A673 (cell line): ENCODE measurements at regions not wholly inside any gene's neighbourhood (a gene's known extent, or its start where the extent isn't known, plus 50 kb on each side); places are given as distances from the start of the nearest gene placed in this dataset.

Experiments
- BruUV-seq: library from RNA; stranded (reverse); fragments of 400-500 nt; replicated peaks from 2 replicates; lab custom pipeline; 2021; lab: Mats Ljungman, UMichigan
- CTCF ChIA-PET: fragments of 300-600 bp; sonication (Branson Sonifier 250); formaldehyde crosslinking; loops from one replicate; lab custom pipeline; 2022; ENCODE audit warnings: antibody characterized with exemption; lab: Charles Lee
- POLR2A ChIA-PET: fragments of 300-600 bp; sonication (Branson Sonifier 250); formaldehyde crosslinking; loops from one replicate; lab custom pipeline; 2022; ENCODE audit warnings: antibody characterized with exemption; ENCODE audit not compliant: low non-redundant PET; lab: Charles Lee
- DNase-seq: peaks from one replicate; pipeline ENCODE4 v3.0.0-alpha.2; 2015; ENCODE audit warnings: low spot score
- H3K27ac ChIP-seq: fragments of 200-600 bp; sonication (generic); 2 replicates; pipeline ENCODE4 v1.5.1; 2016; ENCODE audit warnings: mixed run types, low read depth, mild to moderate bottlenecking, mixed read lengths, antibody characterized with exemption, low read length; ENCODE audit not compliant: poor library complexity, severe bottlenecking
- H3K27me3 ChIP-seq: fragments of 200-600 bp; sonication (generic); replicated peaks from 2 replicates; pipeline ENCODE4 v1.6.1; 2017; ENCODE audit warnings: mixed run types, low read depth, mild to moderate bottlenecking, mixed read lengths, antibody characterized with exemption, low read length; ENCODE audit not compliant: insufficient read depth, poor library complexity
- H3K36me3 ChIP-seq: fragments of 200-600 bp; sonication (generic); 2 replicates; pipeline ENCODE4 v1.6.1; 2016; ENCODE audit warnings: mixed run types, mild to moderate bottlenecking, mixed read lengths, antibody characterized with exemption, low read length; ENCODE audit not compliant: insufficient read depth, poor library complexity, severe bottlenecking
- H3K4me1 ChIP-seq: fragments of 200-600 bp; sonication (generic); 2 replicates; pipeline ENCODE4 v1.6.1; 2017; ENCODE audit warnings: mixed run types, mild to moderate bottlenecking, mixed read lengths, antibody characterized with exemption, low read length; ENCODE audit not compliant: insufficient read depth, poor library complexity, severe bottlenecking
- H3K4me3 ChIP-seq: fragments of 200-600 bp; sonication (generic); 2 replicates; pipeline ENCODE4 v1.5.1; 2016; ENCODE audit warnings: low read depth, mixed run types, mild to moderate bottlenecking, mixed read lengths, low read length; ENCODE audit not compliant: poor library complexity, severe bottlenecking
- H3K9me3 ChIP-seq: fragments of 200-600 bp; sonication (generic); 2 replicates; pipeline ENCODE4 v1.6.1; 2016; ENCODE audit warnings: mixed run types, low read depth, mild to moderate bottlenecking, mixed read lengths, antibody characterized with exemption, low read length; ENCODE audit not compliant: poor library complexity, severe bottlenecking
- EZH2 ChIP-seq: fragments of 200-600 bp; sonication (generic); IDR thresholded peaks from 2 replicates; pipeline ENCODE4 v1.6.1; 2017; ENCODE audit warnings: borderline replicate concordance, low read depth, mild to moderate bottlenecking, mixed read lengths, antibody characterized with exemption, low read length; ENCODE audit not compliant: poor library complexity, severe bottlenecking
- intact Hi-C: fragments of 100-400 bp; cut with micrococcal nuclease; formaldehyde crosslinking; loops from one replicate; pipeline ENCODE4 v1.10.0; 2022; ENCODE audit not compliant: unreplicated experiment
- TF ChIP-seq, protein P1 (sequence below): fragments of 300-800, 200-600 bp; sonication (generic); conservative IDR thresholded peaks from 2 replicates; pipeline ENCODE4 v1.5.1; 2017; ENCODE audit warnings: low read depth, mild to moderate bottlenecking, antibody characterized with exemption, low read length, moderate library complexity, mixed read lengths

- CTCF ChIA-PET: no interaction called here
- Histone ChIP-seq H3K36me3 (no peaks in the 10 kb centered on the region), H3K27me3 (peaks cover 28% of the 10 kb centered on the region), H3K4me3 (no peak overlapping the region), H3K27ac (no peak overlapping the region), H3K4me1 (no peaks in the 10 kb centered on the region), H3K9me3 (no peaks in the 10 kb centered on the region)
- intact Hi-C loops: no loop called here
- BruUV-seq: no TSS peak
- no peak for TF ChIP-seq EZH2
- TF ChIP-seq, protein P1, sequence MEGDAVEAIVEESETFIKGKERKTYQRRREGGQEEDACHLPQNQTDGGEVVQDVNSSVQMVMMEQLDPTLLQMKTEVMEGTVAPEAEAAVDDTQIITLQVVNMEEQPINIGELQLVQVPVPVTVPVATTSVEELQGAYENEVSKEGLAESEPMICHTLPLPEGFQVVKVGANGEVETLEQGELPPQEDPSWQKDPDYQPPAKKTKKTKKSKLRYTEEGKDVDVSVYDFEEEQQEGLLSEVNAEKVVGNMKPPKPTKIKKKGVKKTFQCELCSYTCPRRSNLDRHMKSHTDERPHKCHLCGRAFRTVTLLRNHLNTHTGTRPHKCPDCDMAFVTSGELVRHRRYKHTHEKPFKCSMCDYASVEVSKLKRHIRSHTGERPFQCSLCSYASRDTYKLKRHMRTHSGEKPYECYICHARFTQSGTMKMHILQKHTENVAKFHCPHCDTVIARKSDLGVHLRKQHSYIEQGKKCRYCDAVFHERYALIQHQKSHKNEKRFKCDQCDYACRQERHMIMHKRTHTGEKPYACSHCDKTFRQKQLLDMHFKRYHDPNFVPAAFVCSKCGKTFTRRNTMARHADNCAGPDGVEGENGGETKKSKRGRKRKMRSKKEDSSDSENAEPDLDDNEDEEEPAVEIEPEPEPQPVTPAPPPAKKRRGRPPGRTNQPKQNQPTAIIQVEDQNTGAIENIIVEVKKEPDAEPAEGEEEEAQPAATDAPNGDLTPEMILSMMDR: no peak
- DNase-seq: no peak
- POLR2A ChIA-PET: no interaction called here
Observed at GRCh38 chr6:159390381-159390780, 221.2 kb downstream of the FNDC1 start.

- ChIA-PET CTCF (no interaction called here), POLR2A (no interaction called here)
- DNase-seq: no peak
- no TSS peak for BruUV-seq
- intact Hi-C loops: no loop called here
- Histone ChIP-seq H3K4me1 (no peaks in the 10 kb centered on the region), H3K27me3 (peaks cover 28% of the 10 kb centered on the region), H3K36me3 (no peaks in the 10 kb centered on the region), H3K4me3 (no peak overlapping the region), H3K27ac (no peak overlapping the region), H3K9me3 (no peaks in the 10 kb centered on the region)
- TF ChIP-seq EZH2: no peak
- TF ChIP-seq, protein P1: no peak
Observed at GRCh38 chr6:159389695-159390094, 220.5 kb downstream of the FNDC1 start.

DNA sequence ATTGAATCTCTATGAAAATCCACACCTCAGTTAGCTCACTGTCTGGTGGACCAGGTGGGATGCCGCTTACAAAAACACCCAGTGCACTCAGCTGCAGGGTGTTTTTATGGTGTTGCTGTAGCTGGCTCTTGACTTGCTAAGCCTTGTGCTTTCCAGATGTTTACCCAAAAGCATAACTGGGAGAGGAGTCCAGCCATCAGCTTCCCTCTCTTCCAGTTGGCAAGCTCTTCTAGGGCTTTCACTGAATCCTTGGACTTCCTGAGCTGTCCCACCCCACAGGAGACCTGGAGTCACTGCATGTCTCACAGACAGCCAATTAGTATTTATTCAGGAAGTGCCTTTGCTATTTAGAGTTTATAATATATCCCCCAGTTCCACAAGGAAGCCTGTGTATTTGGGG, 210.9 kb downstream of the FNDC1 start:
- BruUV-seq: no TSS peak
- intact Hi-C loops: no loop called here
- no peaks in the 10 kb centered on the region for H3K9me3 ChIP-seq
- no peaks in the 10 kb centered on the region for H3K36me3 ChIP-seq
- ChIA-PET POLR2A (no interaction called here), CTCF (no interaction called here)
- H3K27me3 ChIP-seq: no peaks in the 10 kb centered on the region
- no peak overlapping the region for H3K27ac ChIP-seq
- no peak overlapping the region for H3K4me3 ChIP-seq
- no peaks in the 10 kb centered on the region for H3K4me1 ChIP-seq
- no peak for DNase-seq
- TF ChIP-seq EZH2: no peak
- TF ChIP-seq, protein P1: no peak
